HPDE6-E6E7 (cell line): ENCODE measurements at regions not wholly inside any gene's neighbourhood (a gene's known extent, or its start where the extent isn't known, plus 50 kb on each side); places are given as distances from the start of the nearest gene placed in this dataset.
"Not testable (repeated sequence)": the region's sequence is repeated elsewhere in the genome, so short reads cannot be mapped to it uniquely, and the experiment has no call there.

ENCODE experiments used
- DNase-seq: peaks from one replicate; pipeline ENCODE4 v3.0.0; 2011; ENCODE audit warnings: missing footprints; ENCODE audit errors: extremely low spot score

GRCh38 chrX:115840729-115841409 is 279.9 kb downstream of the PLS3 start:
- DNase-seq, result not testable (repeated sequence)

DNA sequence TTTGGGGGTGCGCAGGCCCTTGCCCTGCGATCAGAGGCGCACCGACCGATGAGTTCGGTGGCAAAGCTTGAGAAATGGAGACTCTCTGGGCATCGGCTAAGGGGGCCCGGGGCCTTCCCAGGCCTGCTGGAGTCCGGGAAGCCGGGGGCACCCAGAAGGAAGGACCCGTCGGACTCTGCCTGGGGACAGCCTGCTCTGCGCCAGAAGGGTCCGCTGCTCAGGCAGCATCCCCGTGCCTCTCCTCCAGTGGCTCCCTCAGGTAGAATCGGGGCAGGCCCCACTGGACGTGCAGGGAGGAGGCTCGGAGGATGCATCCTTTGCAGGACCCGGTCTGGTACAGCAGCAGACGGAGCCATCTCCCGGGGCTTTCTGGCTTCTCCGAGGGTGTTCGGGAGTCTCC is 290.0 kb downstream of the PLS3 start:
- not testable (repeated sequence) for DNase-seq

- not testable (repeated sequence) for DNase-seq
Observed at GRCh38 chrX:115853260-115853659, 292.3 kb downstream of the PLS3 start.

DNA sequence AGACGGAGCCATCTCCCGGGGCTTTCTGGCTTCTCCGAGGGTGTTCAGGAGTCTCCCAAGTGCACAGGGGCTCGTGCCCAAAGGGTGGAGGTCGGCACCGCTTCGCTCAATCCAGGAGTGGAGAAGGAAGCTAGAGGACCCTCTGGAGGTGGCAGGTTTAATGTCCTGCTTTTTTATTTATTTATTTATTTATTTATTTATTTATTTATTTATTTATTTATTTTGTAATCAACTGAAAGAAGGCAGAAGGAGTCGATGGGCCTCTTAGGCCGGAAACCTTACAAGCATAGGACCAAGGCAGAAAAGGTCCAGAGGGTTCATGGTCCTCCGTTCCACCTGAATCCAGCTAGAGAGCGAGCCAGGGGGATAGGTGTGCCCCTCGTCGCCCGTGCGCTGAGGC is 289.4 kb upstream of the AGTR2 start:
- not testable (repeated sequence) for DNase-seq

DNA sequence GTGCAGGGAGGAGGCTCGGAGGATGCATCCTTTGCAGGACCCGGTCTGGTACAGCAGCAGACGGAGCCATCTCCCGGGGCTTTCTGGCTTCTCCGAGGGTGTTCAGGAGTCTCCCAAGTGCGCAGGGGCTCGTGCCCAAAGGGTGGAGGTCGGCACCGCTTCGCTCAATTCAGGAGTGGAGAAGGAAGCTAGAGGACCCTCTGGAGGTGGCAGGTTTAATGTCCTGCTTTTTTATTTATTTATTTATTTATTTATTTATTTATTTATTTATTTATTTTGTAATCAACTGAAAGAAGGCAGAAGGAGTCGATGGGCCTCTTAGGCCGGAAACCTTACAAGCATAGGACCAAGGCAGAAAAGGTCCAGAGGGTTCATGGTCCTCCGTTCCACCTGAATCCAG is 286.4 kb upstream of the AGTR2 start:
- DNase-seq, result not testable (repeated sequence)

- not testable (repeated sequence) for DNase-seq
Observed at GRCh38 chrX:115888041-115888440, 282.5 kb upstream of the AGTR2 start.

- not testable (repeated sequence) for DNase-seq
Observed at GRCh38 chrX:115888519-115888918, 282.0 kb upstream of the AGTR2 start.

GRCh38 chrX:115889121-115889890 is 281.2 kb upstream of the AGTR2 start:
- DNase-seq, result no peak

DNA sequence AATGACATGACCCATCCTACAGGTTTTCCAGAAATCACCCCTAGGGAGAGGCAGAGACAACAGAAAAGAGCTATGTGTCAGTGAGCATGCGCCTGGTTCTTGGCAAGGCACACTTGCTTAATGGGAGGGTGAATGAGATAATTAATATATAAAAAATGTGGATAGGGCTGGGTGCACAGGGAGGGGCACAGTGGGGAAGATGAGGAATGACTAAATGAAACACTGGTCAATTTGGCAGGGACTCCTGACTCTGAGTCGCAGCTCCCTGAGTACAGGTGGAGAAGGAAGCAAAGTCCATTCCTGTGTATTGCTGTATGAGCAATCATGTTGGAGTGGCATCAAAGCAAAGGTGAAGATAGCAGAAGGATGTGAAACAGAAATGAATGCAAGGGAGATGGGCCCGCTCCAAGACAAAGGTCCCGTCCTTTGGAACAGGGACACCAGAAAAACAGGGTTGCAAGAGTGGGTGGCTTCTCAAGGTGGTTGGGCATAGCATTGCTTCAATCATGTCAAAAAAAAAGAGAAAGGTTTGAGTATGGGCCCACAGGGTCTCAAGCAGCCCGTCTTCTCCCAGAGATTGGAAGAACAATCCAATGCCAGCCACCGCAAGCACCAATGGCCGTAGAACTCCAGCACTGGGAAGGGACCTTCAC is 278.4 kb upstream of the AGTR2 start:
- DNase-seq, result no peak

GRCh38 chrX:115892787-115893671 is 277.5 kb upstream of the AGTR2 start:
- DNase-seq, result no peak

GRCh38 chrX:115894087-115894486 is 276.5 kb upstream of the AGTR2 start:
- no peak for DNase-seq

DNA sequence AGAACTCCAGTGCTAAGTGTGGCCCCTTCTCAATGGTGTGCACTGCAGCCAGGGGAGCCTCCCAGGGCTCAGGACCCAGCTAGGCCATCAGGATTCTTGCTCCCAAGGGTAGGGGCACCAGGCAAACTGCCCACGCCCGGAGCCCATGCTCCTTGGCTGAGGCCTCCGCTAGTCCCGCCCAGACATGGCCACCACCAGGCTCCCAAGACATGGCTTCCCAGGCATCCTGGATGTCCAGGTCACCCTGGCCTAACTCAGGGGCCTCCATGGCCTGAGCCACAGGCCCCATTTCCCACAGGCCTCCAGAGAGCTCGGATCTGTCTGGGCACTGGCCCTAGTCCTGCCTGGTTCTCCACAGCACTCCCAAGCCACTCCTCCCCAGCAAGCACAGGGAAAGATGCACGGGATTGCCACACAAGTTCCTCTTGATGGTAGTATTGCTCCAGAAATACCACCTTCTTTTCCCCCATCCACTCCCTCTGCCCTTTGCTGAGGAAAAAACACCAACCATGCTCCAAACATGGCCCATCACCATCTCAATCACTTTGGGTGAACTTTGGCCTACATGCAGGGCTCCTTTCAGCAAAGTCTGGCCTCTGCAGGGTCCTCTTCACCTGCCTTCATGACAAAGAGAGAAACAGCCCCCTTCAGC is 274.7 kb upstream of the AGTR2 start:
- DNase-seq, result no peak

GRCh38 chrX:115896362-115896761 is 274.2 kb upstream of the AGTR2 start:
- DNase-seq, result no peak

DNA sequence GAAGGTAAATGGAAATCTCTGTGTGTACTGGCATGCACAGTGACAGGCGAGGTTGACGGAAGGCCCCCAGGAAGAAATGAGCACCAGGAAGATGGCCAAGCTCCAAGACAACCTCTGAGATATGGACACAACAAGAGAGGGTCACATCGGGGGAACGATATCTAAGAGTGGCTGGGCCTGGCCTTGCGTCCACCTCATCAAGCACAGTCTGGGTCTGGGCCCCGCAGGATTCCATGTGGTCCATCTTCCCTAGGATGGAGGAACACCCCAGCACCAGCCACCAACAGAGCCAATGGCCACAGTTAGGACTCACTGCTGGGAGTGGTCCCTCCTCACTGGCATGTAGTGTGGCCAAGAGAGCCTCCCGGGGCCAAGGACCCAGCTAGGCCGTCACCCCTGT is 272.6 kb upstream of the AGTR2 start:
- DNase-seq, result no peak

DNA sequence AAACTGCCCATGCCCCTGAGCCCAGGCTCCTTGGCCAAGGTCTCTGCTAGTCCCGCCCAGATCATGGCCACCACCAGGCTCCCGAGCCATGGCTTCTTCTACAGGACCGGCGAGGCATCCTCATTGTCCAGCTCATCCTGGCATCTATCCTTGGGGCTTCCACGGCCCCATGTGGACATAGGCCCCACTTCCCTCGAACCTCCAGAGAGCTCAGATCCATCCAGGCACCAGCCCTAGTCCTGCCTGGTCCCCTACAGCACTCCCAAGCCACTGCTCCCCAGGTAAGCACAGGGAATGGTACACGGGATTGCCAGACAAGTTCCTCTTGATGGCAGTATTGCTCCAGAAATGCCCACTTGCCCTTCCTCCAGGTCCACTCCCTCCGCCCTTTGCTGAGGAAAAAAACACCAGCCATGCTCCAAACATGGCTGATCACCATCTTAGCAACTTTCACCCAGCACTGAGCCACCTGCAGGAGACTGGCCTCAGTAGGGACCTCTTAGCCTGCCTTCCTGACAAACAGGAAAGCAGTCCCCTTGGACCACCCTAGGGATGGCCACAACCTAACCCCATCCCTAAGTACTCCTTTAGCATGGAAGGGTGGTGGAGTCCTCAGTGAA is 272.1 kb upstream of the AGTR2 start:
- DNase-seq, result no peak

DNA sequence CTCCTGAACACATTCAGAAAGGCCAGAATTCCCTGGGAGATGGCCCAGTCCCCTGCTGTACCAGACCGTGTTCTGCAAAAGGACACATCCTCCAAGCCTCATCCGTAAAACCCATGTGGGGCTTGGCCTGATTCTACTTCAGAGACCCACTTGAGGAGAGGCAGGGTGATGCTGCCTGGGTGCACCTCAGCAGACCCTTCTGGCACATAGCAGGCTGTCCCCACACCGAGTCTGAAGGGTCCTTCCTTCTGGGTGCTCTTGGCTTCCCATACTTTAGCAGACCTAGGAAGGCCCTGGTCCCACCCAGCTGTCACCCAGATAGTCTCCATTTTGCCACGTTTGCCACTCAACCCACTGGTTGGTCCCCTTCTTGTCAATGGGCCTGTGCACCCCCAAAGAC is 270.1 kb upstream of the AGTR2 start:
- no peak for DNase-seq

DNA sequence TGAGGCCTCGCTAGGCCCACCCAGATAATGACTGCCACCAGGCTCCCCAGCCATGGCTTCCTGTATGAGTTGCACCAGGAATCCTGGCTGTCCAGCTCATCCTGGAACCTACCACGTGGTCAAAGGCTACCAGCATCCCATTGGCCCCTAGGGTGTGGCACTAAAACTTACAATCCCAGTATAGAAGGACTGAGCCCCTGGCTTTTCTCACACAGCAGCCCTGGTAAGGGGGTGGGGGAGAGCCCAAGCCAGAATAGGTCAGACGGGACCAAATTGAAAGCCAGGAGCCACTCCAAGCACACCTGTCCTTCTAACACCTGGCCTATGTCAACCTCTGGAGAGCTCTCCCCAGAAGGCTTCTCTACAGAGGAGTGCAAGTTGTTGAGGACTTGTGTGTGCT is 269.3 kb upstream of the AGTR2 start:
- DNase-seq, result no peak

DNA sequence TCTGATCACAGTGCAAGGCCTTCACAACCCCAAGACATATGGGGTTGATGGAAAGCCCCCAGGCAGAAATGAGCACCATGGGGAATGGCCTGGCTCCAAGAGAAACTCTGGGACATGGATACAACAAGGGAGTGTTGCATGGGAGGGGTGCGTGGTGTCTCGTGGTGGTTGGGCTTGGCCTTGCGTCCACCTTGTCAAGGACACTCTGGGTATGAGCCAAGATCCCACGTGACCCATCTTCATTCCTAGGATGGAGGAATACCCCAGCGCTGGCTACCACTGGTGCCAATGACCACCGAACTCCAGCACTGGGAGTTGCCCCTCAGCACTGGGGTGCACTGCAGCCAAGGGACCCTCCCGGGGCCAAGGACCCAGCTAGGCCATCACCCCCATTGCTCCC is 267.5 kb upstream of the AGTR2 start:
- no peak for DNase-seq

GRCh38 chrX:115906276-115906675 is 264.3 kb upstream of the AGTR2 start:
- DNase-seq, result no peak

GRCh38 chrX:115906881-115907280 is 263.7 kb upstream of the AGTR2 start:
- DNase-seq, result no peak

DNA sequence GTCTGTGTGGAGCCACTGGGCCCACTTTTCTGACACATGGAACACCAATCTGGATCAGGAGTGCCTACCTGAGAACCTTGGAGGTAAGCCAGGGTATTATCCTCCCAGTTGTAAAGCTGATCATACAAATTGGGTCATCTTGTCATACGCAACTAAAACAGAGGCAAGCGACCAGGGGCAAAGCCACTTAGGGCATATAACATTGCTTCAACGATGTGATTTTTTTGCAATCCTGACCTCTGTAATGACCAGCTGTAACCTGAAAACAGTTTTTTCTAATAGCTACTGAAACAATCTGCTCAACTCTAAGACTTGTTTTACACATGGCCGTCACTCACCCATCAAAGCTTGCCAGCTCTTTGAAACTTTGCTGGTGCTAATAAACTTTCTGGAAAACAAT is 261.5 kb upstream of the AGTR2 start:
- no peak for DNase-seq
